ENCODE measurements at regions not wholly inside any gene's neighbourhood (a gene's known extent, or its start where the extent isn't known, plus 50 kb on each side); places are given as distances from the start of the nearest gene placed in this dataset.

DNA sequence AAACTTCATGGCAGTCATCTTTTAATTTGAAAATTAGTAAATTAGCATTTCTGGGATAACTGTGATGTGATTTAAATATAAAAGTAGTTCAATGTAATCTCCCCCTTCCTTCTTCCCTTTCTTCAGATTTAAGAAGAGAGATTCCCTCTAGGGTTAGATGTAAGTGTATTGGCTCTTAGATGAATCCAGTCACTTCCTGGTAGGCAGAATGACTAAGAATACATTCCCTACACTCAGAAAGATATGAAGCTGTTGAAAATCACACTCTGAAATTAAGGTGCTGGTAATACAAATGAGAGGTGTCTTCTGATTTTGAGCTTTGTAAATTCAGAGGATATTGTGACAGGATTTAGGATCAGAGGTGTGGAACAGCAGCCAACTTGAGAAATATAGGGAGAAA, 71.6 kb downstream of the TDRD15 start:
- TF ChIP-seq, protein P1, sequence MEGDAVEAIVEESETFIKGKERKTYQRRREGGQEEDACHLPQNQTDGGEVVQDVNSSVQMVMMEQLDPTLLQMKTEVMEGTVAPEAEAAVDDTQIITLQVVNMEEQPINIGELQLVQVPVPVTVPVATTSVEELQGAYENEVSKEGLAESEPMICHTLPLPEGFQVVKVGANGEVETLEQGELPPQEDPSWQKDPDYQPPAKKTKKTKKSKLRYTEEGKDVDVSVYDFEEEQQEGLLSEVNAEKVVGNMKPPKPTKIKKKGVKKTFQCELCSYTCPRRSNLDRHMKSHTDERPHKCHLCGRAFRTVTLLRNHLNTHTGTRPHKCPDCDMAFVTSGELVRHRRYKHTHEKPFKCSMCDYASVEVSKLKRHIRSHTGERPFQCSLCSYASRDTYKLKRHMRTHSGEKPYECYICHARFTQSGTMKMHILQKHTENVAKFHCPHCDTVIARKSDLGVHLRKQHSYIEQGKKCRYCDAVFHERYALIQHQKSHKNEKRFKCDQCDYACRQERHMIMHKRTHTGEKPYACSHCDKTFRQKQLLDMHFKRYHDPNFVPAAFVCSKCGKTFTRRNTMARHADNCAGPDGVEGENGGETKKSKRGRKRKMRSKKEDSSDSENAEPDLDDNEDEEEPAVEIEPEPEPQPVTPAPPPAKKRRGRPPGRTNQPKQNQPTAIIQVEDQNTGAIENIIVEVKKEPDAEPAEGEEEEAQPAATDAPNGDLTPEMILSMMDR (IDR thresholded peaks at IDR 0.05), result no peak
- TF ChIP-seq EP300 (IDR thresholded peaks at IDR 0.05), result no peak
- TF ChIP-seq POLR2A (IDR thresholded peaks at IDR 0.05), result no peak

All from ovary (tissue), 3 donors.